Astrocyte (in vitro differentiated cells and primary cell): ENCODE measurements at regions not wholly inside any gene's neighbourhood (a gene's known extent, or its start where the extent isn't known, plus 50 kb on each side); places are given as distances from the start of the nearest gene placed in this dataset.

ENCODE experiments used
- DNase-seq: peaks from one replicate; pipeline ENCODE4 v3.0.0-alpha.2; 2010; ENCODE audit warnings: low read depth
- FAIRE-seq: peaks from 2 replicates; lab custom pipeline; 2011; peaks lifted over from hg19 to GRCh38; lab: Jason Lieb, UNC
- H2AFZ ChIP-seq: 2 replicates; pipeline ENCODE4 v1.6.0; 2012; ENCODE audit warnings: low read depth, low read length, inconsistent platforms
- H3K27ac ChIP-seq: 2 replicates; pipeline ENCODE4 v1.5.1; 2011; ENCODE audit warnings: low read depth, low read length, inconsistent platforms
- H3K27me3 ChIP-seq: 2 replicates; pipeline ENCODE4 v1.6.0; 2011; ENCODE audit warnings: low read length, inconsistent platforms; ENCODE audit not compliant: insufficient read depth
- H3K36me3 ChIP-seq: 2 replicates; pipeline ENCODE4 v1.5.1; 2011; ENCODE audit warnings: low read length, inconsistent platforms; ENCODE audit not compliant: insufficient read depth
- H3K4me1 ChIP-seq: 2 replicates; pipeline ENCODE4 v1.5.1; 2011; ENCODE audit warnings: low read length, inconsistent platforms; ENCODE audit not compliant: insufficient read depth
- H3K4me2 ChIP-seq: 2 replicates; pipeline ENCODE4 v1.6.0; 2012; ENCODE audit warnings: low read length, inconsistent platforms
- H3K4me3 ChIP-seq: 2 replicates; pipeline ENCODE4 v1.5.1; 2011; ENCODE audit warnings: low read depth, mild to moderate bottlenecking, low read length, inconsistent platforms; ENCODE audit not compliant: insufficient read depth
- H3K79me2 ChIP-seq: 2 replicates; pipeline ENCODE4 v1.6.0; 2012; ENCODE audit warnings: mild to moderate bottlenecking, low read length, inconsistent platforms; ENCODE audit not compliant: insufficient read depth
- H3K9ac ChIP-seq: 2 replicates; pipeline ENCODE4 v1.6.0; 2012; ENCODE audit warnings: mild to moderate bottlenecking, low read length, inconsistent platforms
- H3K9me3 ChIP-seq: 2 replicates; pipeline ENCODE4 v1.5.1; 2012; ENCODE audit warnings: low read depth, mild to moderate bottlenecking, low read length, inconsistent platforms; ENCODE audit not compliant: insufficient read depth
- H4K20me1 ChIP-seq: 2 replicates; pipeline ENCODE4 v1.6.0; 2012; ENCODE audit warnings: low read length, inconsistent platforms; ENCODE audit not compliant: insufficient read depth
- H3K27ac Mint-ChIP-seq: one replicate; pipeline ENCODE4 v1.8.0; 2021; ENCODE audit warnings: mild to moderate bottlenecking, mixed read lengths; ENCODE audit not compliant: unreplicated experiment
- H3K27me3 Mint-ChIP-seq: one replicate; pipeline ENCODE4 v1.8.0; 2021; ENCODE audit warnings: low read depth, mixed read lengths; ENCODE audit not compliant: unreplicated experiment
- H3K36me3 Mint-ChIP-seq: one replicate; pipeline ENCODE4 v1.8.0; 2021; ENCODE audit warnings: low read depth, mixed read lengths; ENCODE audit not compliant: unreplicated experiment
- H3K4me1 Mint-ChIP-seq: one replicate; pipeline ENCODE4 v1.8.0; 2021; ENCODE audit warnings: low read depth, mixed read lengths; ENCODE audit not compliant: unreplicated experiment
- H3K4me3 Mint-ChIP-seq: one replicate; pipeline ENCODE4 v1.8.0; 2021; ENCODE audit warnings: mild to moderate bottlenecking, moderate library complexity, mixed read lengths; ENCODE audit not compliant: unreplicated experiment
- H3K9me3 Mint-ChIP-seq: one replicate; pipeline ENCODE4 v1.8.0; 2021; ENCODE audit warnings: mild to moderate bottlenecking, mixed read lengths; ENCODE audit not compliant: unreplicated experiment
- EZH2 ChIP-seq: IDR thresholded peaks from 2 replicates; pipeline ENCODE4 v1.6.1; 2012; ENCODE audit warnings: mild to moderate bottlenecking, low read length, inconsistent platforms; ENCODE audit not compliant: insufficient read depth
- TF ChIP-seq, protein P1 (sequence below): IDR thresholded peaks from 2 replicates; pipeline ENCODE4 v1.5.1; 2011; ENCODE audit warnings: low read depth, mild to moderate bottlenecking, inconsistent platforms, low read length, moderate library complexity; ENCODE audit not compliant: insufficient read depth

DNA sequence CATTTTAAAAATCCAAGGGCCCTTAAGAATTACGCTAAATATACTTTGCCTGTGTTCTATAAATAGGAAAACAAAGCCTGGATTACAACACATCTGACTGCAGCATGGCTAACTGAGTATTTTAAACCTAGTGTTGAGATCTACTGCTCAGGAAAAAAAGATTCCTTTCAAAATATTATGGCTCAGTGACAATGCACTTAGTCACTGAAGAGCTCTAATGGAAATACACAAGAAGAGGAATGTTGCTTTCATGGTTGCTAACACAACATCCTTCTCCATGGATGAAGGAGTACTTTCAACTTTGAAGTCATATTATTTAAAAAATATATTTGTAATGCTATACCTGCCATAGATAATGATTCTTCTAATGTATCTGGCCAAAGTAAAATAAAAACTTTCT lies 248.3 kb upstream of the NEGR1 start:
- H3K4me1 Mint-ChIP-seq, result peaks cover 8% of the 10 kb centered on the region
- Histone ChIP-seq H3K27ac (no peak overlapping the region), H3K9me3 (no peaks in the 10 kb centered on the region), H3K79me2 (no peaks in the 10 kb centered on the region), H4K20me1 (no peaks in the 10 kb centered on the region), H3K4me1 (peaks cover 9% of the 10 kb centered on the region), H2AFZ (no peak overlapping the region), H3K9ac (no peak overlapping the region), H3K27me3 (no peaks in the 10 kb centered on the region), H3K4me2 (no peak overlapping the region), H3K36me3 (no peaks in the 10 kb centered on the region), H3K4me3 (no peak overlapping the region)
- peaks cover 2% of the 10 kb centered on the region for H3K9me3 Mint-ChIP-seq
- DNase-seq, result no peak
- TF ChIP-seq, protein P1, sequence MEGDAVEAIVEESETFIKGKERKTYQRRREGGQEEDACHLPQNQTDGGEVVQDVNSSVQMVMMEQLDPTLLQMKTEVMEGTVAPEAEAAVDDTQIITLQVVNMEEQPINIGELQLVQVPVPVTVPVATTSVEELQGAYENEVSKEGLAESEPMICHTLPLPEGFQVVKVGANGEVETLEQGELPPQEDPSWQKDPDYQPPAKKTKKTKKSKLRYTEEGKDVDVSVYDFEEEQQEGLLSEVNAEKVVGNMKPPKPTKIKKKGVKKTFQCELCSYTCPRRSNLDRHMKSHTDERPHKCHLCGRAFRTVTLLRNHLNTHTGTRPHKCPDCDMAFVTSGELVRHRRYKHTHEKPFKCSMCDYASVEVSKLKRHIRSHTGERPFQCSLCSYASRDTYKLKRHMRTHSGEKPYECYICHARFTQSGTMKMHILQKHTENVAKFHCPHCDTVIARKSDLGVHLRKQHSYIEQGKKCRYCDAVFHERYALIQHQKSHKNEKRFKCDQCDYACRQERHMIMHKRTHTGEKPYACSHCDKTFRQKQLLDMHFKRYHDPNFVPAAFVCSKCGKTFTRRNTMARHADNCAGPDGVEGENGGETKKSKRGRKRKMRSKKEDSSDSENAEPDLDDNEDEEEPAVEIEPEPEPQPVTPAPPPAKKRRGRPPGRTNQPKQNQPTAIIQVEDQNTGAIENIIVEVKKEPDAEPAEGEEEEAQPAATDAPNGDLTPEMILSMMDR, result no peak
- TF ChIP-seq EZH2, result no peak
- H3K27ac Mint-ChIP-seq, result no peak overlapping the region
- H3K27me3 Mint-ChIP-seq, result no peaks in the 10 kb centered on the region
- H3K4me3 Mint-ChIP-seq, result no peak overlapping the region
- no peak for FAIRE-seq
- H3K36me3 Mint-ChIP-seq, result no peaks in the 10 kb centered on the region

DNA sequence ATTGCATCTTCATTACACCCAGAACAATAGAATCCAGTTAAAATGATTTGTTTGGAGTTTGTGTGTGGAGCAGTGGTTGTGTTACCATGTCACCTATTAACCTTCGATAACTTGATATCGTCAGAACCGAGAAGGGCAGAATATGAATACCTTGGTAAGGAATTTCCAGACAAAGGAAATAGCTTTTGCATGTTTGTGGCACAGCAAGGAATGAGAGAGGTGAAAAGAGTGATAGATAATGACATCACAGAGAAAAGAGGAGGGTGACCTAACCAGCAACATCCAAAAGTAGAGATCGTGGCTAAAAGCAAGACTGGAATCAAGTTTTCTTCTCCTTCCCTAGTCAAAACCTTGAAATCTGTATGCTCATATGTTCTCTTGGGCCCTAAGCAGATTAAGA lies 244.6 kb upstream of the NEGR1 start:
- Mint-ChIP-seq H3K36me3 (no peaks in the 10 kb centered on the region), H3K9me3 (peaks cover 2% of the 10 kb centered on the region), H3K4me3 (no peak overlapping the region), H3K27ac (peak overlapping the region; percentile 41), H3K27me3 (no peaks in the 10 kb centered on the region), H3K4me1 (peaks cover 8% of the 10 kb centered on the region)
- peak overlapping the region; percentile 46 for H3K27ac ChIP-seq
- no peaks in the 10 kb centered on the region for H4K20me1 ChIP-seq
- no peak overlapping the region for H3K4me3 ChIP-seq
- TF ChIP-seq, protein P1, result no peak
- no peak for TF ChIP-seq EZH2
- H3K27me3 ChIP-seq, result no peaks in the 10 kb centered on the region
- H3K9me3 ChIP-seq, result no peaks in the 10 kb centered on the region
- peaks cover 9% of the 10 kb centered on the region for H3K4me1 ChIP-seq
- no peaks in the 10 kb centered on the region for H3K79me2 ChIP-seq
- H2AFZ ChIP-seq, result no peak overlapping the region
- H3K9ac ChIP-seq, result no peak overlapping the region
- FAIRE-seq, result no peak
- H3K36me3 ChIP-seq, result no peaks in the 10 kb centered on the region
- DNase-seq, result peak; percentile 87
- H3K4me2 ChIP-seq, result peak overlapping the region; percentile 11

DNA sequence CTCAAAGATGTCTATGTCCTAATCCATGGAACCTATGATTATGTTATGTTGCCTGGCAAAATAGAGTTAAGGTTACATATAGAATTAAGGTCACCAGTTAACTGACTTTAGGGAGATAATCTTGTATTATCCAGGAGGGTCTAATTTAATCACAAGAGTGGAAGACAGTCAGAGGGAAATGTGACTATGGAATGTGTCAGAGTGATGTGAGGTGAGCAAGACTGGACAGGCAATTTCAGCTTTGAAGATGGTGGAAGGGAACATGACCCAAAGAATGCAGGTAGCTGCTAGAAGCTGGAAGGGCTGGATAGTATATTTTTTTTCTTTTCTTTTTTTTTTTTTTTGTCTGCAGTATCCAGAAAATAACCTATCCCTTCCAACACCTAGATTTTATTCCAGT lies 241.7 kb upstream of the NEGR1 start:
- Histone ChIP-seq H3K27ac (no peak overlapping the region), H3K27me3 (no peaks in the 10 kb centered on the region), H3K4me2 (no peak overlapping the region), H3K4me1 (peaks cover 9% of the 10 kb centered on the region), H3K79me2 (no peaks in the 10 kb centered on the region), H2AFZ (no peak overlapping the region), H3K4me3 (no peak overlapping the region), H4K20me1 (no peaks in the 10 kb centered on the region), H3K9me3 (no peaks in the 10 kb centered on the region), H3K36me3 (no peaks in the 10 kb centered on the region), H3K9ac (no peak overlapping the region)
- FAIRE-seq (no peak), DNase-seq (no peak)
- Mint-ChIP-seq H3K4me1 (peaks cover 8% of the 10 kb centered on the region), H3K27ac (no peak overlapping the region), H3K4me3 (no peak overlapping the region), H3K36me3 (no peaks in the 10 kb centered on the region), H3K27me3 (no peaks in the 10 kb centered on the region), H3K9me3 (no peaks in the 10 kb centered on the region)
- no peak for TF ChIP-seq EZH2
- TF ChIP-seq, protein P1, result no peak
